Nephron progenitor cell (in vitro differentiated cells): ENCODE measurements at regions not wholly inside any gene's neighbourhood (a gene's known extent, or its start where the extent isn't known, plus 50 kb on each side); places are given as distances from the start of the nearest gene placed in this dataset.

Experiments
- DNase-seq: peaks from one replicate; pipeline ENCODE4 v3.0.0; 2021
- H3K27ac Mint-ChIP-seq: 2 replicates; pipeline ENCODE4 v1.8.0; 2021; ENCODE audit warnings: mild to moderate bottlenecking, moderate library complexity, mixed read lengths
- H3K27me3 Mint-ChIP-seq: 2 replicates; pipeline ENCODE4 v1.8.0; 2021; ENCODE audit warnings: mild to moderate bottlenecking, low read depth, mixed read lengths; ENCODE audit not compliant: poor library complexity
- H3K36me3 Mint-ChIP-seq: 2 replicates; pipeline ENCODE4 v1.8.0; 2021; ENCODE audit warnings: low read depth, mixed read lengths
- H3K4me1 Mint-ChIP-seq: 2 replicates; pipeline ENCODE4 v1.8.0; 2021; ENCODE audit warnings: mixed read lengths
- H3K4me3 Mint-ChIP-seq: 2 replicates; pipeline ENCODE4 v1.8.0; 2021; ENCODE audit warnings: mild to moderate bottlenecking, moderate library complexity, mixed read lengths
- H3K9me3 Mint-ChIP-seq: 2 replicates; pipeline ENCODE4 v1.8.0; 2021; ENCODE audit warnings: mild to moderate bottlenecking, moderate library complexity, mixed read lengths
- CTCF ChIP-seq: fragments of 200-600 bp; sonication (generic); IDR thresholded peaks from 2 replicates; pipeline ENCODE4 v1.5.0; 2021; ENCODE audit warnings: antibody characterized with exemption

GRCh38 chr2:57396355-57397098 lies 650.1 kb upstream of the VRK2 start:
- TF ChIP-seq CTCF, result no peak
- no peaks in the 10 kb centered on the region for H3K4me1 Mint-ChIP-seq
- H3K4me3 Mint-ChIP-seq, result no peak overlapping the region
- peaks cover 4% of the 10 kb centered on the region for H3K9me3 Mint-ChIP-seq
- H3K36me3 Mint-ChIP-seq, result no peaks in the 10 kb centered on the region
- H3K27me3 Mint-ChIP-seq, result peaks cover 2% of the 10 kb centered on the region
- no peak for DNase-seq
- H3K27ac Mint-ChIP-seq, result no peak overlapping the region

- no peaks in the 10 kb centered on the region for H3K36me3 Mint-ChIP-seq
- no peak overlapping the region for H3K27ac Mint-ChIP-seq
- no peaks in the 10 kb centered on the region for H3K4me1 Mint-ChIP-seq
- peaks cover 2% of the 10 kb centered on the region for H3K27me3 Mint-ChIP-seq
- no peak for TF ChIP-seq CTCF
- H3K9me3 Mint-ChIP-seq, result peaks cover 4% of the 10 kb centered on the region
- H3K4me3 Mint-ChIP-seq, result no peak overlapping the region
- no peak for DNase-seq
Observed at GRCh38 chr2:57397550-57398360, 648.9 kb upstream of the VRK2 start.

- H3K9me3 Mint-ChIP-seq, result peaks cover 4% of the 10 kb centered on the region
- peaks cover 2% of the 10 kb centered on the region for H3K27me3 Mint-ChIP-seq
- H3K27ac Mint-ChIP-seq, result no peak overlapping the region
- no peaks in the 10 kb centered on the region for H3K4me1 Mint-ChIP-seq
- DNase-seq, result no peak
- no peaks in the 10 kb centered on the region for H3K36me3 Mint-ChIP-seq
- TF ChIP-seq CTCF, result no peak
- no peak overlapping the region for H3K4me3 Mint-ChIP-seq
Observed at GRCh38 chr2:57399057-57399456, 647.5 kb upstream of the VRK2 start.

- no peak for DNase-seq
- Mint-ChIP-seq H3K4me1 (no peaks in the 10 kb centered on the region), H3K27ac (no peak overlapping the region), H3K9me3 (peaks cover 2% of the 10 kb centered on the region), H3K4me3 (no peak overlapping the region), H3K27me3 (peaks cover 2% of the 10 kb centered on the region), H3K36me3 (no peaks in the 10 kb centered on the region)
- no peak for TF ChIP-seq CTCF
Observed at GRCh38 chr2:57402096-57402495, 644.5 kb upstream of the VRK2 start.

- no peak for TF ChIP-seq CTCF
- no peak overlapping the region for H3K27ac Mint-ChIP-seq
- DNase-seq, result no peak
- H3K9me3 Mint-ChIP-seq, result no peaks in the 10 kb centered on the region
- H3K4me1 Mint-ChIP-seq, result no peaks in the 10 kb centered on the region
- no peaks in the 10 kb centered on the region for H3K36me3 Mint-ChIP-seq
- H3K27me3 Mint-ChIP-seq, result peaks cover under 1% of the 10 kb centered on the region
- no peak overlapping the region for H3K4me3 Mint-ChIP-seq
Observed at GRCh38 chr2:57402755-57403154, 643.9 kb upstream of the VRK2 start.
